Stimulated activated CD4-positive, alpha-beta T cell treated with anti-CD3 and anti-CD28 coated beads, Interleukin-2, amount 100 ng/mL, for 48 hours (primary cell): ENCODE measurements at regions not wholly inside any gene's neighbourhood (a gene's known extent, or its start where the extent isn't known, plus 50 kb on each side); places are given as distances from the start of the nearest gene placed in this dataset.

ENCODE experiments used
- DNase-seq, 2 donors: peaks; one replicate each; pipeline ENCODE4 v3.0.0-alpha.2; 2020

DNA sequence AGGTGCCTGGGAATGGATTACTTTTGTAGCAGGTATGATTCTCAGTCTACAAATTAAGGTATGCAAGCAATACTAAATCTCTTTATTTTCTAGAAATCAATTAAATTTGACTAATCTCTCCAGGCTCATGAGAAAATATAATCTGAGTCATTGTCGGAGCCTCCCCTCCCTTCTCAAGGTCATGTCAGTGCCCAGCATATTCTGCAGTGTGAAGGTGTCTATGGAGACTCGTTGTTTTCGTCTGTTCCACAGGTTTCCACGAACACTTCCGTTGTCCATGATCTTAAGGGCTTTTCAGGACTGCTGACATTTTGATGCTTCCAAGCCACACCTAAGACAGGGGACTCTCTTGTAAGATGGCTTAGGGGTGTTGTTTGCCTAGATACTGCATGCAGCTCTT is 56.6 kb upstream of the SCOC start:
- no peak for DNase-seq

DNA sequence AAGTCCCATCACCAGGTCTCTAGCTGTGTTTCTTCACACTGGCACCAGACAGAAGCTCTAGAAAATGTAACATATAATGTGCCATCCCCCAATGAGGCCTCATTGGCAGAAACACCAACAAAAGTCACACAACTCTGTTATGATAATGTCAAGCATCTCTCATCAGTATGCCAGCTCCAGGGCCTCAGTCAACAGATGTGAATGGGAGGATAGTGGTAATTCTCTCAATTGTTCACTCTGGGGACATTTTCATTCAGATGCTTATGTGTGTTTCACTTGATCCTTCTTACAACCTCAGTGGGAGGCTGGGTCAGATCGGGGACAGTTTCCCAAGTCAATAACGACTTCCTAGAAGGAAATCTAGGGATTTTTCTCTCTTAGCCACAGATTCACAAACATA is 57.5 kb upstream of the SCOC start:
- DNase-seq = no peak

DNA sequence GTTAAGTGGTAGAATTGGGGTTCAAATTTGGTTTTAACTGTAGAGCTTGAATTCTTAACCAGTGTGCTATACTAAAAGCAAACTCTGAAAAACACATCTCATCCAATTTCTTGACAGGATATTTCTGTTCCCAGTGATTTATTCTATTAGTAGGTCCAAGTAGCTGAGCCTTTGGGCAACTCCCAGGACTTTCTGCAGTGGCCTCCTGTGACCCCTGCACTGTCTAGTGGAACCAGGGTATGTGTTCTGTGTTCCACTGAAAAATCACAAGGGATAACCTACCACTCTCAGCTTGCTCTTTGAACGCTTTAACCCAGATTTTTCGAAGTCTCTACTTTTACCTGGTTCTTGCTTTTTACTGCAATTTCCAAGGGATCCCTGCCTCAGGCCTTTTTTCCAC is 58.0 kb upstream of the SCOC start:
- no peak for DNase-seq

DNA sequence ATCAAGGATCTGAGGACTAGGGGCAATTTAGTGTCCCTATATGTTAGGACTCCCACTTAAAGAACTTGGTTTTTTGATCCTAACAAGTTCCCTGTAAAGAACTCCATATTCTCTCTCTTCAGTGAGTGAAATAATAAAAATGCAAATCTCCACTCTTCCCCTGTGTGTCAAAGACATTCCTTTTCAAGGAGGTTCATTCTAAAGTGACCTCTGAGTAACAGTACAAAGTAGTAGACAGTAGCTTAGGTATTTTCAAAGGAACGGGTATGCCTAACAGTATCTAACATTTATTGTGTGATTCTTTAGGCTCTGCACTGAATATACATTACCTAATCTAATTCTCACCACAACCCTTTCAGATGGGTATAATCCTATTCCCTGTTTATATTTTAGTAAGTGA is 58.4 kb upstream of the SCOC start:
- DNase-seq = no peak

DNA sequence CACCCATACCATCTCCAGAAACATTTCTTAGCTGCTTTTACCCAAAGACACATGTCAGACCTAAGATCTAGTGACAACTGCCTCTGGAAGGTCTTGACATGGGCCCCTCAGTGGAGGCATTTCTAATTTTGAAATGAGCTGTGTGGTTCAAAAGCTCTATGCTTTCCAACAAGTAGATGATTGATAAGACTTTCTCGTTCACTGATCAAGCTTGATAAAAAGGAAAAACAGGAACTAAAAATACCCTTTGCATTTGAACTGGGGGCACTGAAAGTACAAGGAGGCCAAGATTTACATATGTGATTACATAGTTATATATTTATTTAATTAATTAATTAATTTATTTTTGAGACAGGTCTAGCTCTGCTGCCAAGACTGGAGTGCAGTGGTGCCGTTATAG is 61.3 kb upstream of the SCOC start:
- no peak for DNase-seq

DNA sequence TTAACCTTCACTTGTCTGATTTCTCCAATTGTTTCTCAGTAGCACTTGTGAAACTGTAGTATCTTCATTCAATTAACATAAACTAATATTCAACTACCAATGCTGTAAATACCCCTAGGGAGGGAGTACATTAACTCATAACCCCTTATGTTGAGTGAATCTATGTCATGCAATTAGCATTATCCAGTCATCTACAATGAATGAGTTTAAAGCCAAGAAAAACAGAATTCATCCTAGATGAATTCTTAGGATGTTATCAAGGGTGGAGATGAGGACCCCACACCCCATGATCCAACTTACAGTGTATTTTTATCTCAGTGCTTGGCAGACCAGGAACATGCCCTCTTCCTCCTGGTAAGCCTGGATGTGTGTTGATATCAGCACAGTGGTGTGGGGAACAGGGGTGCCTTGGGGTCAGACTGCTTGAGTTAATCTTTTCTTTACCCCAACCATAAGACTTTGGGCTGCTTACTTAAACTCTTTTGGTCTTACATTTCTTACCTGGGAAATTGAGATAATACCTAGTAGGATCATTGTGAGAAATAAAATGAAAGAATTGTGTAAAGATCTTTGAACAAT is 62.1 kb upstream of the SCOC start:
- DNase-seq = no peak

DNA sequence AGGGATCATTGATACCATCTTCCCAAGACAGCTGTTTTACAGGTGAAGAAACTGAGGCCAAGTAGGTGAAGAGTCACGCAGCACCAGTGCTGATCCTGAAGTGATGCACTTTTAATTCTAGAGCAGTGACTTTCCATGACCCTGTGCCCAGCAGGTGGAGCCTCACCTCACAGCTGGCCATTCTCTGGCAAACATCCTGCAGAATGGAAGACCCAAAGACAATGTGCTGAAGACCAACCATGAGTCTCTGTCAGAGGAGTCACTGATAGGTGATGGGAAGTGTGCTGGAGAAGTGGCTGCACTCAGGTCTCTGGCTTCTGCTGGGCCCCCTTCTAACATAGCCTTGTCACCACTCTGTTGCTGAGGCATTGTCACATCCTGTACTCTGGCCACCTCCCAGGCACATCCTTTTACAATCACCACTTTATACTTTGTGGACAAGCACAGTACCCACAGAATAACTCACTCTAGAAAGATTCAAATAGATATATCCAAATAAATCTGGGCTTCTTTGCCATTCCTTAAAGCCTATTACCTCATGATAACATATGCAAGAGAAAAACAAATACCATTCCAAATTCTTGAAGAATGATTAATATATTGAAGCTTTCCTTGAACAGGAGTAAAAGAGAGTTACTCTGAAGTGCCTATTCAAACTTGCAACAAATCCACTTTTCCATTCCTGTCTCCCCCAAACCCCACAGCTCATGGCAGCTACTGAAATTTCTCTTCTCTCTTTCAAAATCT is 64.1 kb upstream of the SCOC start:
- DNase-seq = no peak

DNA sequence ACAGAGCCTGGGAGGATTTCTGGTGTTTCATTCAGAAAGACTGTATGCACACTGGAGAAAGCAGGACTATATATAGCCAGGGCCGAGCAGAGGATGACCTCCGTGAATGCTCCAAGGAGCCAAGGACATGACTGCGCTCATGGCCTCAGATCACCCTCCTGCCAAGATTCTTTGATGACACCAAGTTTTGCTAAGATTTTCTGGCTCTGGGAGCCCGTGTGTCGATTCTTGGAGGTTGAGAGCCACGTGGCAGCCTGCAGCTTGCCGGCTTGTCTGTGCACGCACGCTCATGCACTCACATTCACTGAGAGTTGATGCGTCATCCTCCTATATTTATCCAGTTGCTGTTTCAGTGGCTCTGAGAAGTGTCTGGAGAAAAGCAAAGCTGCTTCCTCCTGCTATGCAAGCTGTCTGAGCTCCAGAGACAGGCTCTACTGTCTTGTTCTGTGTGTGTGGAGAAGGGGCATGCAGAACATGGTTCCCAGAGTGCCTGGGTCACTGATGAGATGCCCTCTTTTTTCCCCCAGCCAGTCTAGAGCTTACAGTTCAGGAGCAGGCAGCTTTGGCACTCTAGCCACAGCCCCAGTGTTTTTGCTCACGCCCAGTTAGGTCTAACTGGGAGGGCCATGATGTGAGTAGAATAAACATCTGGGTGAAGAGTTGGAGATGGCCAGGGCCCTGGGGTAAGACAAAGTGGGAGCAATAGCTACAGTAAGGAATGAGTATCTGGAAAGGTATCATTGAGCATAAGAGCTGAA is 64.9 kb upstream of the SCOC start:
- no peak for DNase-seq

DNA sequence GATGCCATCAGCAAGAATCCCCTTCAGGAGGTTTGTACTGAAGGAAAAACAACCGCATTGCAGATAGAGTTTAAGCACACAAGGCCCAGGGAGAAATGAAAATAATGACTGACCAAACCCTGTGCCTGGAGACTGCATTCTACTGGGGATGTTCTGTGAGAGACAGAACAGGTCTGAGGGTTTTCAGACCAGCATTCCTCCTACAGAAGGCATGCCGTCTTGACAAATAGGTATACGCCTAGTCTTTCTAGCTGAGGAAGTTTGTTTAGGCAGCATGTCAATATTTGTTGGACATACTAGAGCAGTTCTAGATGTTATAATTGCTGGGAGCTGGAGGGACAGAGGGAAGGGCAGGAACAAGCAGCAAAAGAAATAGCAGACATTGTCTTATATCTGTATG is 68.4 kb upstream of the SCOC start:
- no peak for DNase-seq

DNA sequence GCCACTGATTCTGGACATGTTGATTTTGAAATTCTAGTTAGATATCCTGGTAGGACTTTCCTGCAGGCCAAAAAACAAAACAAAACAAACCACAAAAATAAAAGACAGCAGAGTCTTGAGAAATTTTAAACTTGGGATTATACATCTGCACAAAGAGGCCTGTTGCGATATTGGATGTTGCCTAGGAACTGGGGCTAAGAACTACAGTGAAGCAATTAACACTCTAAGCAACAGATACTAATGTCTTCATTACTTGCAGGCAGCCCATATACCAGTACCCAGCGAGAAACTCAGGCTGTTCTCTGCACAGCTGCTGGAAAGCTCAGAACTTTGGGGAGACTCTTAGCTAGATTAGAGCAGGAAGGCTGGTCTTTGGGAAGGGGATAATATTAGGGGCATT is 69.1 kb upstream of the SCOC start:
- no peak for DNase-seq

DNA sequence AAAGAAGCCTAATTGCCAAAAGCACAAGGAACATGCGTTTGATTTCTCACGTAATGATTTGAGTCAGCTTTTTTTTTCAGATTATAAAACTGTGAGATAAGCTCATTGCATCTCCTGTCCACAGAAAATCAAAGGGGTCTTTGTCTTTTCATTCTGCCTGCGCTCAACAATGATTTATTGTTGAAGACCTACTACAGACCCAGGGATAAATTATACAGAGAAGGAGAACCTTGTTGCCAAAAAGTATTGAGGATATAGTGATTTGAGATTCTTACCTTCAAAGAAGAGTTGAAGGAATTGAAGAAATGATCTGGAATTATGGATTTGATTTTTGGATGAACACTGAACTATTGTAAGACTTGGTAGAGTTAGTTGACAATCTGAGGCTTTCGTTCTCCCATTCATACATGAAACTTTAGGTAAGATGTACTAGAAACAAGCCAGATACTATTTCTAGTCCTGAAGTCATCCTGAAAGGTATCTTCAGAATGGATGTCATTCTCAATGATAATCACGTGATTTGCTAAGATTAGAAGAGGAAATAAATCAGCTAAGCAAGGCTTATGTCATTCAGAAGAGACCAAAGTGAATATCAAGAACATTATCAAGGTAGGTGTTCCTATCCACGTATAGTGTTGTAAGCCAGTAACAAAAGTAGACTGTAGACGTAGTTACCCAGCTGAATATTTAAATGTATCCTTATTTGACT is 71.1 kb upstream of the SCOC start:
- DNase-seq = no peak

DNA sequence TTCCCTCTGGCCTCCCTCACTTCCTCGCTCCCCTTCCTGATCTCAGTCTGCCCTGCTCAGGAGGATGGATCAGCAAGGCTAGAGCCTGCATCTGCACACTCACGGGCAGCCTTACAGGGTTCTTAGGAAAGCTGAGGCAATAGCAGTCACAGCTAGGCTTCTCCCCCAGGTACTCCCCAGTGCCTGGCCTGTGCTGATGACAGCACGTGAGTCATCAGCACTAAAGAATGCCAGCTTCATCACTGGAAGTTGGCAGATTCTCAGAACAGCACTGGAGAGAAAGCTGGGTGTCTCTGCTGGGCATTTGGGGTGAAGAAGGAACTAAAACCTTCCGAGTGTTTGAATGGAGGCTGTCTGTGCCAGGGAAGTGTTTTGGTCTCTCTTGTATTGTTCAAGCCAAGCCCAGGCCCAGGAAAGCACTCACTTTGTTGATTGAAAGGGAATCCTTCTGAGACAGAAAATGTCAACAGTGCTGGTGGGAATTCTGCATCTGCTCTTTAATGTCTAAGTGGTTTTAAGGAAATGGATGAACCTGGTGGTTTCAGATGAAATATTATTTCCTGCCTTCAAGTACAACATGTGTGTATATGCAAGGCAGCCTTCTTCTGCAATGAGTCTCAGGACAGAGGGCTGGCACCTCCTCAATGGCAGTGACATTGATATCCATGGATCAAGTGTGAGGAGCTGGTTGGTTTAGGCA is 73.0 kb upstream of the SCOC start:
- DNase-seq = no peak

DNA sequence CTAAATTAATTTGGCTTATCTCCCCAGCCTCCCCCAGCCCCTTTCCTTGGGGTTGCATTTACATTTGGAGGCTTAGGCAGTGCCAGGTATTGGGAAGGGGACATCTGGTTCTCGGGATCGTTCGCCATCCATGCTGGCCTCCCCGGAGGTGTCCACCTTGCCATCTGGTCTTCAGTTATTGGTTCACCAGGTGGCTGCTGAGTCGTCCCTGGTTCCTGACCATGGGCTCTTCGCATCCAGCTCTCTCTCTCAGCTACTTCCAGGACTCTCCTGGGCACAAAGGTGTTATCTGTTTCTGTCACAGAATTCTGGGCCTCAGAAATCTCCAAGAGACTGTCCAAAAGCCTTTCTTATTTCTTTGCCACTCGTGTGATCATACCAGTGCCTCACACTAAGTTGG is 75.4 kb upstream of the SCOC start:
- no peak for DNase-seq

DNA sequence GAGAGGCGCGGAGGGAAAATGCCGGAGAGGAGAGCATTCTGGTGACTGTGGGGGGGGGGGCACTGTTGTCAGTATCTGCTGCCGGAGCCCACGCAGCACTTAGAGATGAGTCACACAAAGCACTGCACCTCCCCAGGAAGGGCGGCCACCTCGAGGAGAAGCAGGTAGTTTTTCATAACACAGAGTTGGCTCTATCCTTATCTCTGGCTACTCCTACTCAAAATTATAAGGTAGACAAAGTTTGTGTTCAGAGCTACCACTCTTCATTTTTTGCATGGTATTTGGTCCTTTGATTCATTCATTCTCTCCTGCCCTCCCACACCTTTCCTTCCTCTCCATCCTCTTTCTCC is 76.2 kb upstream of the SCOC start:
- no peak for DNase-seq

DNA sequence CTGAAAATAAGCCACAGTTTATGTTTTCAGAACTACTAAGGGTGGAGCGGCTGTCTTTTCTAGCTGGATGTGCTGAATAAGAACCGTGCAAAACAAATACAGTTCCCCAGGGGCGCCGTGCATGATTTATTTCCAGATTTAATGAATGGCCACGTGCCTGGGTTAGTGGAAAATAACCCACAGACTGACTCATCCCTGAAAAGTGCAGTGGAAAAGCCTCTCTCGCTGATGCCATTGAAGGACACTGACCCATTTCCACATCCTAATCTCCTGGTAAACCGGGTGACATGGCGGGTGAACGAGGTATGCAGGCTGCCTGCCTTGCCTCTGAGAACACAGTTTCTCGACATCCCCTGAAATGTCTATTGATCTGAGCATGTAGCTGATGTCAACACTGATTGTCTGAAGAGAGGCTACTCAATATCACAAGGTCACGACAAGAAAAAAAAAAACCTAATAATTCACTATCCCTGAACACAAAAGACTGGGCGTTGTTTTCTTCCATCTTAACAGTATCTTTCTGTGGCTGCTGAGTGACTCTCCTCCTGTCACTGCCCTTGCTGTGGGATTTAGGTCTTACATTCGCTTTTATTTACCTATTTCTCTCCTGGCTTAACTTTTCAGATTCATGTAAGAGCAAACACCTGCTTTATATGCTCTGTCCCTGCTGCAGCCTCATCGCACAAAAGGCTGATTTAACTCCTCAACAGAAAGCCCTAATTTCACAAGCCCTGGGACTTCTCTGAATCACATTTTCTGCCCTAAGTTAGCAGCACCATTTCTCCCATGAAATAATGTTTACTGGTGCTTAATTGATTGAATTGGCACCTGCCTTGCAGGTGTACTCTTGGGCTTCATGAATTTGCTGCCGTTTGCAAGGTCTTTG is 76.9 kb upstream of the SCOC start:
- DNase-seq = no peak

DNA sequence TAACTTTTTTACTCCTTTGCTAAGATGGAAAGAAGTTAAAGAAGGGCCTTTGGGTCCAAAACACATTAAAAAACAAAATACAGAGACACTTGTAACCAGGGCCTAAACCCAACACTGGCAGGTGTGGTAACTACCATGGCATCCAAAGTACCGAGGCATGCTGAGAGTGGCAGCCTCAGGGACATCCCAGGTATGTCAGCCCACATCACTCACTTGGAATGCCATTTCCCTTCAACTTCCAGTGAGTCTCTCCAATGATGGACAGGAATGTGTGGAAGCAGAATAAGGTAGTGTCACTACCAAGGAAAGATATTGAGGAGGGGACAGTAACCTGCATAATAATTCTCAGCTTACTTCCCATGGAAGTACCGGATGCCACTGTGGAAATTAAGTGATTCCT is 79.5 kb upstream of the SCOC start:
- no peak for DNase-seq

DNA sequence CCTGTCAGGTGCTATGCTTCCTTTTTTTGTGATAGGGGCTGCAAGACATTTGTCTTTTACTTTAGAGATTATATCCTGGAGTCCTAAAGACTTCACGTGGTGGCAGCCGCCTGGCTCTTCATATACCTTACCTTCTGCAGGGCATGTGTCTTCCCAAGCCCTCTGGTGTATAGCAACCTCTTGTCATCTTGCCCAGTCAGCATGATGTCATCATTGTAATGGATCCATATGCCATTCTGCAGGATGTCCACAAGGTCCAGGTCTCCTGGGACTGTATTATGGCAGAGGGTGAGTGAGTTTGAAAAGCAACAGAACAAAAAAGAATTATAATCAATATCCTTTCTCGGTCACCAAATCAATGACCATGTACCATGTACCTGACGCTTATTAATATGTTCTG is 82.2 kb upstream of the SCOC start:
- DNase-seq = no peak

DNA sequence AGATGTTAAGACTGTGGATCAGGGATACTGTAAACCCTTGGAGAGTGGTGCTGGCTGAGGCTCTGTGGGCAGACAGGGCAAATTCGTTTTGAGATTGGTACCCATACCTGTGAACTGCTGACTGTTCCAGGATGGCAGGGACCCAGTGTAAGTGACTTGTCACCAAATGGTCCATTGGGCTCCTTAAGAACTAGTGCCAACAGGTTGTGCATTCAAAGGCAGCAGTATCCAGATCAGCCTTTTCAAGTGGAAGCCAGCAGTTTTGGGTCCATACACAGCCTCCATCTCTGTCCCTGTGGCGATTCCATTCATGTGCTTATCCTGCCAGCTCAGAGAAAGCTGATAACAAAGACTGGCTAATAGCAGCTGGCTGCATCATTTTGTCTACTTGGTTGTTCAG is 84.0 kb upstream of the SCOC start:
- DNase-seq = no peak

DNA sequence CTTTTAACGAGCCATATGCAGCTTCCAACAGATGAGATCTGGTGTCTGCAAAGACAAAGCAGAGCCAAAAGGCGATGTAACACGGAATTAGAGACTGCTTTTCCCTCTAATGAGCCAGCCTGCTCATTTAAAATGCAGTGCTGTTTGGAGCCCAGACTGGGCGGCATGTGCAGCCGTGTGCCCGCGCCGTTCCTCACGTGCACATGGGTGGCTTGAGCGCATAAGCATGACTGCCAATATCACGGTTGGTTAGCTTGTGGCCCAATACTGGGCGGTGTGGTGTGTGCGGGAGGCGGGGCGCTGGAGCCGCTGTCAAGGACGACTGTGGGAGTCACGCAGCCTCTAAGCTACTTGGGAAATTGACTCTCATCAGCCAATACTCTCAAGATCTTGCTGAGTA is 87.0 kb upstream of the SCOC start:
- no peak for DNase-seq

DNA sequence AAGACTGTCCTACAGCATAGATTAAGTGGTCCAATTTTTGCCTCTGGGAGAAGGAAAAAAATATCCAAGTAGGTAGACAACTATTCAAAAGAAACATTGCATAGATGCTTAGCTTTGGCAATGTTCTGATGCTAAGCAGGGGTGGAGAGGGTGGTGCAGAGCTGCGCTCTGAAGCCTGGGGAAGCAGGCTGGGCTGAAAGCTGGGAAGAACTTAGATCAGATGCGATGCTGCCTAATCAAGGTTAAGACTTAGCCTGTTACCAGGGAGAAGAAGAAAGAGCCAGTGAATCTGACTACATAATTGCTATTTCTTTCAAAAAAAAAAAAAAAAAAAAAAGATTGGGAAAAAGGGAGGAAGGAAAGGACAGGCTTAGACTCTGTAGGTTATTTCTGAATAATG is 89.0 kb upstream of the SCOC start:
- no peak for DNase-seq

DNA sequence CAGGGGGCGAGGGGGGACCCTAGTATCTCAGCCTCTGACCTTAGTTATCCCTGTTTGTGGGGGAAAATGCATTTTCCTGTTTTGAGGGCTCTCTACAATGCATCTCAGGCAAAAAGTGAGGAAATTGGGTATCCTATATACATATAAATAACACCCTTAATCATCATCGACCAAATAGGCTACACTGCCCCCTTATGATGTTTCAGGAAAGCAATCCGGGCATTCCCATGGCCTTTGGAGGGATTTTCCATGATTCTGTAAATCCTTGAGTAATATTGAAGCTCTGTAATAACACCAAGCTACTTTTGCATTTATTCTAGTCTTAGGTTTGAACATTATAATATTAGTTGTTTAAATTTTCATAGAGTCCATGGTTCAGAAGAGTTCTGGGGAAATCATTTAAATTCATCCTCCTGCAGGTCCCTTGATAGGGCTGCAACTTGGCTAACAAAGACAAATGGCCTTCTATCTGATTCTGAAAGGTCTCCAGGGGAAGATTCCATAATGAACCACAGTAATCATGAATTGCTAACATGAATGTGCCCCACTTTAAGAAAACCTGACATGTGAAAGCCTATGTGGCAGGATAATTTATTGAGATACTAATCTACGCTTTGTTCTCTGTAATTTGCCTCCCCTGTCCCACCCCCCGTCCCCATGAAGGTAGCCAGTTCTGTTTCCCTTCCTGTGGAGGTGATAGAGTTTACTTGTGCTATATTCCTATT is 91.5 kb upstream of the SCOC start:
- no peak for DNase-seq

DNA sequence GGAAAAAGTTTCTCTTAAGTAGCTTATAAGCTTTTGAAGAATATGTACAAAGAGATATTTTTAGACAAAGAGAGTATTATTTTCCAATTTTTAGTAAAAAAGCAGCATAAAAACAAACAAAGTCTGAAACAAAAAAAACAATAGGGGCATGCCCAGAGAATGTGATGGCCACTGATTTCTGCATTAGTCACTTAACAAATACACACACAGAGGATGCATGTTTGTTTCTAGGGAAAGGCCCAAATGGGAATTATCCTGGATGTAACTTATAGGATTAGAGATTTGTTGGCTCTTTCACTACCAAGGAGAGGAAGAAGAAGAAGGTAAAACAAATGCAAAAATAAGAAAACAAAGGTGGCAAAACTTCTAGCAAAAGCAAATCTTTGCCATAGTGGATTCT is 95.9 kb upstream of the SCOC start:
- DNase-seq = no peak
